ENCODE measurements at regions not wholly inside any gene's neighbourhood (a gene's known extent, or its start where the extent isn't known, plus 50 kb on each side); places are given as distances from the start of the nearest gene placed in this dataset.
"Not testable (repeated sequence)": the region's sequence is repeated elsewhere in the genome, so short reads cannot be mapped to it uniquely, and the experiment has no call there.

- Histone ChIP-seq H3K36me3 (no peaks in the 10 kb centered on the region), H3K27me3 (no peaks in the 10 kb centered on the region), H3K4me3 (ENCODE audit: low read depth in 1 of 2, low read length in 1 of 2) (peak overlapping the region in 1 of 2 experiments; percentile 22), H3K4me1 (ENCODE audit: control insufficient read depth in 1 of 2, insufficient read depth in 1 of 2, low read depth in 1 of 2, low read length in 1 of 2) (peaks cover 52 to 65% of the 10 kb centered on the region in 2 experiments), H3K9me3 (no peaks in the 10 kb centered on the region), H3K27ac (peak overlapping the region; percentile 94)
- TF ChIP-seq CTCF (IDR thresholded peaks at IDR 0.05): no peak
These were observed 279.7 kb upstream of the AMIGO2 start for GRCh38 chr12:47359310-47360092.

- H3K4me3 ChIP-seq (ENCODE audit: low read depth in 1 of 2, low read length in 1 of 2); H3K36me3 ChIP-seq; H3K9me3 ChIP-seq; H3K27me3 ChIP-seq: not testable (repeated sequence)
- H3K27ac ChIP-seq: peak overlapping the region; percentile 84
- H3K4me1 ChIP-seq (ENCODE audit: control insufficient read depth in 1 of 2, insufficient read depth in 1 of 2, low read depth in 1 of 2, low read length in 1 of 2): peaks cover 49 to 62% of the 10 kb centered on the region in 2 experiments
These were observed 277.2 kb upstream of the AMIGO2 start for GRCh38 chr12:47357006-47357405.

GRCh38 chr12:47356129-47356700, 276.5 kb upstream of the AMIGO2 start:
- peaks cover 41 to 54% of the 10 kb centered on the region in 2 experiments for H3K4me1 ChIP-seq (ENCODE audit: control insufficient read depth in 1 of 2, insufficient read depth in 1 of 2, low read depth in 1 of 2, low read length in 1 of 2)
- no peaks in the 10 kb centered on the region for H3K36me3 ChIP-seq
- H3K9me3 ChIP-seq: no peaks in the 10 kb centered on the region
- peak overlapping the region; percentile 84 for H3K27ac ChIP-seq
- H3K4me3 ChIP-seq (ENCODE audit: low read depth in 1 of 2, low read length in 1 of 2): peak overlapping the region in 1 of 2 experiments; percentile 31
- no peak for TF ChIP-seq CTCF (IDR thresholded peaks at IDR 0.05)
- H3K27me3 ChIP-seq: no peaks in the 10 kb centered on the region

- H3K27me3 ChIP-seq: no peaks in the 10 kb centered on the region
- no peaks in the 10 kb centered on the region for H3K36me3 ChIP-seq
- H3K4me1 ChIP-seq (ENCODE audit: control insufficient read depth in 1 of 2, insufficient read depth in 1 of 2, low read depth in 1 of 2, low read length in 1 of 2): peaks cover 19 to 27% of the 10 kb centered on the region in 2 experiments
- H3K9me3 ChIP-seq: no peaks in the 10 kb centered on the region
- H3K4me3 ChIP-seq (ENCODE audit: low read depth in 1 of 2, low read length in 1 of 2): no peak overlapping the region
- no peak for TF ChIP-seq CTCF (IDR thresholded peaks at IDR 0.05)
- no peak overlapping the region for H3K27ac ChIP-seq
These were observed 273.7 kb upstream of the AMIGO2 start for GRCh38 chr12:47353508-47353907.

GRCh38 chr12:47352067-47352466, 272.3 kb upstream of the AMIGO2 start:
- Histone ChIP-seq H3K27me3 (no peaks in the 10 kb centered on the region), H3K36me3 (no peaks in the 10 kb centered on the region), H3K4me3 (ENCODE audit: low read depth in 1 of 2, low read length in 1 of 2) (no peak overlapping the region), H3K9me3 (no peaks in the 10 kb centered on the region), H3K4me1 (ENCODE audit: control insufficient read depth in 1 of 2, insufficient read depth in 1 of 2, low read depth in 1 of 2, low read length in 1 of 2) (peaks cover 19 to 20% of the 10 kb centered on the region in 2 experiments), H3K27ac (no peak overlapping the region)
- TF ChIP-seq CTCF (IDR thresholded peaks at IDR 0.05): no peak

GRCh38 chr12:47351526-47351925, 271.8 kb upstream of the AMIGO2 start:
- Histone ChIP-seq H3K27me3 (no peaks in the 10 kb centered on the region), H3K4me1 (ENCODE audit: control insufficient read depth in 1 of 2, insufficient read depth in 1 of 2, low read depth in 1 of 2, low read length in 1 of 2) (peaks cover 13 to 14% of the 10 kb centered on the region in 2 experiments), H3K27ac (no peak overlapping the region), H3K36me3 (no peaks in the 10 kb centered on the region), H3K9me3 (no peaks in the 10 kb centered on the region), H3K4me3 (ENCODE audit: low read depth in 1 of 2, low read length in 1 of 2) (no peak overlapping the region)
- TF ChIP-seq CTCF (IDR thresholded peaks at IDR 0.05): no peak

Measured in neutrophil (primary cell).